H1 (cell line): ENCODE measurements at regions not wholly inside any gene's neighbourhood (a gene's known extent, or its start where the extent isn't known, plus 50 kb on each side); places are given as distances from the start of the nearest gene placed in this dataset.

Experiments used
- CTCF ChIA-PET: fragments of 300-600 bp; sonication (Branson Sonifier 250); formaldehyde crosslinking; loops from one replicate; lab custom pipeline; 2021; ENCODE audit not compliant: partially characterized antibody; lab: Charles Lee
- POLR2A ChIA-PET: fragments of 300-600 bp; sonication (Branson Sonifier 250); formaldehyde crosslinking; loops from one replicate; lab custom pipeline; 2021; ENCODE audit warnings: inconsistent platforms; ENCODE audit not compliant: partially characterized antibody; lab: Charles Lee
- DNase-seq, 2 experiments: peaks; one replicate each; pipeline versions ENCODE4 v3.0.0 to v3.0.0-alpha.2; 2010 to 2022; ENCODE audit warnings: low spot score in 2 of 2, low read depth in 1 of 2, mixed read lengths in 1 of 2
- FAIRE-seq: peaks from 2 replicates; lab custom pipeline; 2011; peaks lifted over from hg19 to GRCh38; lab: Jason Lieb, UNC
- H2AFZ ChIP-seq: 2 replicates; pipeline ENCODE4 v1.8.1; 2012; ENCODE audit warnings: low read length, inconsistent platforms
- H2AK5ac ChIP-seq: 2 replicates; pipeline ENCODE4 v1.6.1; 2013; ENCODE audit warnings: low read depth, low read length
- H2BK120ac ChIP-seq: replicated peaks from 2 replicates; pipeline ENCODE3; 2013; ENCODE audit warnings: low read depth, low read length, inconsistent platforms
- H2BK12ac ChIP-seq: 2 replicates; pipeline ENCODE4 v1.6.1; 2013; ENCODE audit warnings: low read depth, low read length
- H2BK15ac ChIP-seq: 2 replicates; pipeline ENCODE4 v1.6.1; 2013; ENCODE audit warnings: low read length
- H2BK20ac ChIP-seq: 2 replicates; pipeline ENCODE4 v1.6.1; 2013; ENCODE audit warnings: low read length
- H2BK5ac ChIP-seq: 2 replicates; pipeline ENCODE4 v1.6.1; 2013; ENCODE audit warnings: low read depth, low read length
- H3K14ac ChIP-seq: 2 replicates; pipeline ENCODE4 v1.6.1; 2013; ENCODE audit warnings: inconsistent platforms; ENCODE audit not compliant: insufficient read length
- H3K18ac ChIP-seq: 2 replicates; pipeline ENCODE4 v1.6.1; 2013; ENCODE audit warnings: low read length; ENCODE audit errors: extremely low read depth
- H3K23ac ChIP-seq: 2 replicates; pipeline ENCODE4 v1.6.1; 2013; ENCODE audit warnings: inconsistent platforms; ENCODE audit not compliant: insufficient read length
- H3K23me2 ChIP-seq: 2 replicates; pipeline ENCODE4 v1.6.1; 2013; ENCODE audit warnings: low read depth, low read length
- H3K27ac ChIP-seq: 2 replicates; pipeline ENCODE4 v1.6.1; 2011; ENCODE audit warnings: low read depth, low read length, inconsistent platforms
- H3K27me3 ChIP-seq, 4 experiments: replicated peaks in 1 of 4; 1 replicate in 1 of 4; 2 replicates in 3 of 4; pipeline versions ENCODE4 v1.6.1 to v1.8.1; 2011 to 2013; ENCODE audit warnings: low read length in 3 of 4, mild to moderate bottlenecking in 3 of 4, inconsistent platforms in 2 of 4, mixed read lengths in 2 of 4, moderate library complexity in 1 of 4; ENCODE audit not compliant: control insufficient read depth in 3 of 4, insufficient read depth in 3 of 4; ENCODE audit errors: extremely low read depth in 1 of 4
- H3K36me3 ChIP-seq, 4 experiments: 2 replicates each; pipeline versions ENCODE4 v1.6.1 to v1.8.1; 2011 to 2013; ENCODE audit warnings: mild to moderate bottlenecking in 4 of 4, low read length in 3 of 4, moderate library complexity in 2 of 4, control low read depth in 1 of 4, inconsistent platforms in 1 of 4; ENCODE audit not compliant: insufficient read depth in 4 of 4, control insufficient read depth in 2 of 4
- H3K4ac ChIP-seq: replicated peaks from 2 replicates; pipeline ENCODE3; 2013; ENCODE audit warnings: low read length, low read depth, mixed read lengths, inconsistent platforms; ENCODE audit not compliant: insufficient read length
- H3K4me1 ChIP-seq, 4 experiments: replicated peaks in 1 of 4; 1 replicate in 1 of 4; 2 replicates in 3 of 4; pipeline versions ENCODE4 v1.6.1 to v1.8.1; 2011 to 2013; ENCODE audit warnings: low read length in 3 of 4, inconsistent platforms in 2 of 4, mixed read lengths in 1 of 4; ENCODE audit not compliant: insufficient read depth in 4 of 4, control insufficient read depth in 3 of 4
- H3K4me2 ChIP-seq, 2 experiments: 2 replicates each; pipeline versions ENCODE4 v1.6.1 to v1.8.1; 2011 to 2013; ENCODE audit warnings: low read depth in 2 of 2, low read length in 2 of 2, control low read depth in 1 of 2, inconsistent platforms in 1 of 2, mild to moderate bottlenecking in 1 of 2; ENCODE audit not compliant: insufficient read depth in 1 of 2
- H3K4me3 ChIP-seq, 4 experiments: fragments of 200-600, 300-600 bp in 1 of 4; sonication (generic), shearing (Covaris generic), sonication (Bioruptor Twin) in 1 of 4; 2 replicates each; pipeline versions ENCODE4 v1.5.1 to v1.8.1; 2011 to 2016; ENCODE audit warnings: low read length in 4 of 4, low read depth in 3 of 4, control low read depth in 2 of 4, inconsistent platforms in 2 of 4, mild to moderate bottlenecking in 2 of 4, mixed read lengths in 1 of 4, moderate library complexity in 1 of 4; ENCODE audit not compliant: insufficient read depth in 2 of 4; ENCODE audit errors: extremely low read depth in 1 of 4
- H3K56ac ChIP-seq: replicated peaks from 2 replicates; pipeline ENCODE3; 2013; ENCODE audit warnings: low read depth, mild to moderate bottlenecking, mixed read lengths, low read length, inconsistent platforms; ENCODE audit not compliant: insufficient read length
- H3K79me1 ChIP-seq: 2 replicates; pipeline ENCODE4 v1.6.1; 2013; ENCODE audit warnings: low read depth, low read length, control low read depth
- H3K79me2 ChIP-seq, 2 experiments: 2 replicates each; pipeline versions ENCODE4 v1.6.1 to v1.8.1; 2012 to 2013; ENCODE audit warnings: low read length in 2 of 2, mild to moderate bottlenecking in 2 of 2, inconsistent platforms in 1 of 2; ENCODE audit not compliant: insufficient read depth in 2 of 2, control insufficient read depth in 1 of 2
- H3K9ac ChIP-seq, 4 experiments: replicated peaks in 1 of 4; 1 replicate in 1 of 4; 2 replicates in 3 of 4; pipeline versions ENCODE4 v1.6.1 to v1.8.1; 2011 to 2013; ENCODE audit warnings: low read depth in 3 of 4, low read length in 3 of 4, control low read depth in 2 of 4, mild to moderate bottlenecking in 2 of 4, moderate library complexity in 2 of 4, inconsistent platforms in 1 of 4; ENCODE audit errors: extremely low read depth in 1 of 4
- H3K9me3 ChIP-seq, 2 experiments: 2 replicates each; pipeline versions ENCODE4 v1.6.1 to v1.8.1; 2012 to 2013; ENCODE audit warnings: mild to moderate bottlenecking in 2 of 2, moderate library complexity in 2 of 2, control low read depth in 1 of 2, inconsistent platforms in 1 of 2, low read depth in 1 of 2, low read length in 1 of 2, mixed read lengths in 1 of 2; ENCODE audit not compliant: insufficient read depth in 2 of 2
- H4K20me1 ChIP-seq, 2 experiments: replicated peaks in 1 of 2; 2 replicates each; pipeline versions ENCODE3 to v1.8.1; 2011 to 2013; ENCODE audit warnings: inconsistent platforms in 2 of 2, low read length in 2 of 2, mild to moderate bottlenecking in 1 of 2; ENCODE audit not compliant: insufficient read depth in 2 of 2, control insufficient read depth in 1 of 2
- H4K5ac ChIP-seq: 2 replicates; pipeline ENCODE4 v1.6.1; 2013; ENCODE audit warnings: low read length, low read depth, mixed read lengths, inconsistent platforms; ENCODE audit not compliant: insufficient read length
- H4K8ac ChIP-seq: 2 replicates; pipeline ENCODE4 v1.8.0; 2013; ENCODE audit warnings: mild to moderate bottlenecking, moderate library complexity, low read length, inconsistent platforms; ENCODE audit not compliant: insufficient read depth; ENCODE audit errors: extremely low read depth
- H4K91ac ChIP-seq: replicated peaks from 2 replicates; pipeline ENCODE3; 2013; ENCODE audit warnings: low read length, mixed read lengths, inconsistent platforms; ENCODE audit not compliant: insufficient read length
- BACH1 ChIP-seq: IDR thresholded peaks from 2 replicates; pipeline ENCODE4 v1.6.1; 2012; ENCODE audit warnings: low read length, improper control_type of control experiment
- BCL11A ChIP-seq, 2 experiments: IDR thresholded peaks; one replicate each; pipeline ENCODE4 v1.6.1; 2011; ENCODE audit warnings: low read depth in 2 of 2, low read length in 2 of 2, mild to moderate bottlenecking in 2 of 2
- EGR1 ChIP-seq: IDR thresholded peaks from 2 replicates; pipeline ENCODE4 v1.6.1; 2011; ENCODE audit warnings: low read depth, low read length, borderline replicate concordance
- HDAC2 ChIP-seq, 2 experiments: fragments of 300-600 bp in 1 of 2; sonication (generic) in 1 of 2; IDR thresholded peaks; 2 replicates each; pipeline ENCODE4 v1.6.1; 2011 to 2012; ENCODE audit warnings: low read depth in 2 of 2, low read length in 2 of 2, mild to moderate bottlenecking in 2 of 2, moderate library complexity in 2 of 2, borderline replicate concordance in 1 of 2, inconsistent platforms in 1 of 2
- JUN ChIP-seq: IDR thresholded peaks from 2 replicates; pipeline ENCODE4 v1.6.1; 2011; ENCODE audit warnings: low read depth, mild to moderate bottlenecking, improper control_type of control experiment, low read length
- NANOG ChIP-seq: IDR thresholded peaks from 2 replicates; pipeline ENCODE4 v1.6.1; 2011; ENCODE audit warnings: low read length, low read depth, mild to moderate bottlenecking, inconsistent platforms; ENCODE audit not compliant: insufficient read depth, poor library complexity, severe bottlenecking
- POU5F1 ChIP-seq: IDR thresholded peaks from 2 replicates; pipeline ENCODE4 v1.6.1; 2011; ENCODE audit warnings: low read depth, mild to moderate bottlenecking, low read length, moderate library complexity
- RFX5 ChIP-seq: IDR thresholded peaks from 2 replicates; pipeline ENCODE4 v1.6.1; 2011; ENCODE audit warnings: low read depth, low read length, improper control_type of control experiment, borderline replicate concordance
- SIX5 ChIP-seq: IDR thresholded peaks from 2 replicates; pipeline ENCODE4 v1.6.1; 2011; ENCODE audit warnings: mild to moderate bottlenecking, low read depth, low read length
- SP4 ChIP-seq: IDR thresholded peaks from 2 replicates; pipeline ENCODE4 v1.6.1; 2012; ENCODE audit warnings: low read length, inconsistent platforms
- TAF7 ChIP-seq: optimal IDR thresholded peaks from 2 replicates; pipeline ENCODE3; 2011; ENCODE audit warnings: low read depth, mild to moderate bottlenecking, inconsistent platforms, low read length, moderate library complexity, borderline replicate concordance
- TEAD4 ChIP-seq: IDR thresholded peaks from 2 replicates; pipeline ENCODE4 v1.6.1; 2012; ENCODE audit warnings: low read depth, low read length, inconsistent platforms, mixed read lengths
- TF ChIP-seq, protein P1 (sequence below): IDR thresholded peaks from 2 replicates; pipeline ENCODE4 v1.6.1; 2011; ENCODE audit warnings: low read depth, mild to moderate bottlenecking, low read length; ENCODE audit not compliant: insufficient read depth
- TF ChIP-seq, protein P2 (sequence below): IDR thresholded peaks from 2 replicates; pipeline ENCODE4 v1.6.1; 2012; ENCODE audit warnings: low read length, inconsistent platforms

DNA sequence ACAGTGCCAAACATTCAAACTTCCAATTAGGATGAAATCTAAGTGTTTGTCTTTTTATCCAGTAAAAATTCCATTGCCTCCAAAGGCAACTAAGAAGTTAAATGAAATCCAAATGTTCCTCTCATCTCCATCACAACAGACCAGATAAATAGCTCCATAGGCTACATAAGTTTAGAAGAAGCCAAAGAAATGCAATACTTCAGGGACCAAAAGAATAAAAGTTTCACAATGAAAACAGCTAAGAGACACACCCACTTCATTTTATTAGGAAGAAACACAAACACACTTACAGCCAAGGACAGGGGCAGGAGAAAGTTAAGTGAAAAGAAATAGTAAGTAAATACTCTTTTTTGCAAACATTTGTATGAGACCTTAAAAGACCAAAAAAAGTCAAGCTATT lies 88.5 kb upstream of the CCDC150 start:
- H2BK15ac ChIP-seq = no peak overlapping the region
- no peaks in the 10 kb centered on the region for H3K9me3 ChIP-seq
- no peak overlapping the region for H4K8ac ChIP-seq
- DNase-seq = no peak
- ChIA-PET CTCF (interaction anchor here (1.0 kb wide), 1 partner anchor 65 kb away, joined by 4 read pairs; no protein-coding TSS in a partner anchor), POLR2A (interaction anchor here (1.6 kb wide), 1 partner anchor 18 kb away, joined by 4 read pairs; no protein-coding TSS in a partner anchor)
- H3K4ac ChIP-seq = no peak overlapping the region
- no peak overlapping the region for H3K23ac ChIP-seq
- no peak overlapping the region for H4K91ac ChIP-seq
- no peak overlapping the region for H2BK20ac ChIP-seq
- H3K27me3 ChIP-seq = no peaks in the 10 kb centered on the region
- no peak overlapping the region for H3K4me3 ChIP-seq
- no peak overlapping the region for H2AK5ac ChIP-seq
- no peak overlapping the region for H2BK12ac ChIP-seq
- no peaks in the 10 kb centered on the region for H3K36me3 ChIP-seq
- H3K9ac ChIP-seq = no peak overlapping the region
- H3K27ac ChIP-seq = no peak overlapping the region
- H2BK5ac ChIP-seq = no peak overlapping the region
- H3K79me1 ChIP-seq = no peaks in the 10 kb centered on the region
- H3K4me2 ChIP-seq = no peak overlapping the region
- no peak overlapping the region for H4K5ac ChIP-seq
- no peaks in the 10 kb centered on the region for H3K79me2 ChIP-seq
- H4K20me1 ChIP-seq = no peaks in the 10 kb centered on the region
- no peak for FAIRE-seq
- H3K23me2 ChIP-seq = no peaks in the 10 kb centered on the region
- H2AFZ ChIP-seq = no peak overlapping the region
- H3K56ac ChIP-seq = no peak overlapping the region
- no peak overlapping the region for H3K18ac ChIP-seq
- H3K14ac ChIP-seq = no peak overlapping the region
- H3K4me1 ChIP-seq = peaks cover 0 to 4% (median 0%) of the 10 kb centered on the region in 4 experiments; a peak in 1 of 7 replicates
- no peak overlapping the region for H2BK120ac ChIP-seq
- no peak for TF ChIP-seq SIX5
- TF ChIP-seq TEAD4 = no peak
- TF ChIP-seq NANOG = no peak
- no peak for TF ChIP-seq BCL11A (IDR thresholded peaks at IDR 0.05; ENCODE audit: low read depth in 2 of 2, low read length in 2 of 2)
- no peak for TF ChIP-seq EGR1
- no peak for TF ChIP-seq JUN
- TF ChIP-seq, protein P1, sequence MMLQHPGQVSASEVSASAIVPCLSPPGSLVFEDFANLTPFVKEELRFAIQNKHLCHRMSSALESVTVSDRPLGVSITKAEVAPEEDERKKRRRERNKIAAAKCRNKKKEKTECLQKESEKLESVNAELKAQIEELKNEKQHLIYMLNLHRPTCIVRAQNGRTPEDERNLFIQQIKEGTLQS = no peak
- TF ChIP-seq SP4 = no peak
- TF ChIP-seq HDAC2 (IDR thresholded peaks at IDR 0.05; ENCODE audit: borderline replicate concordance in 1 of 2, low read depth in 2 of 2, low read length in 2 of 2) = no peak
- TF ChIP-seq RFX5 = no peak
- TF ChIP-seq BACH1 = no peak
- no peak for TF ChIP-seq POU5F1
- TF ChIP-seq TAF7 = no peak
- TF ChIP-seq, protein P2, sequence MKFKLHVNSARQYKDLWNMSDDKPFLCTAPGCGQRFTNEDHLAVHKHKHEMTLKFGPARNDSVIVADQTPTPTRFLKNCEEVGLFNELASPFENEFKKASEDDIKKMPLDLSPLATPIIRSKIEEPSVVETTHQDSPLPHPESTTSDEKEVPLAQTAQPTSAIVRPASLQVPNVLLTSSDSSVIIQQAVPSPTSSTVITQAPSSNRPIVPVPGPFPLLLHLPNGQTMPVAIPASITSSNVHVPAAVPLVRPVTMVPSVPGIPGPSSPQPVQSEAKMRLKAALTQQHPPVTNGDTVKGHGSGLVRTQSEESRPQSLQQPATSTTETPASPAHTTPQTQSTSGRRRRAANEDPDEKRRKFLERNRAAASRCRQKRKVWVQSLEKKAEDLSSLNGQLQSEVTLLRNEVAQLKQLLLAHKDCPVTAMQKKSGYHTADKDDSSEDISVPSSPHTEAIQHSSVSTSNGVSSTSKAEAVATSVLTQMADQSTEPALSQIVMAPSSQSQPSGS = no peak
